GM21619 (cell line): ENCODE measurements at regions not wholly inside any gene's neighbourhood (a gene's known extent, or its start where the extent isn't known, plus 50 kb on each side); places are given as distances from the start of the nearest gene placed in this dataset.
"Not testable (repeated sequence)": the region's sequence is repeated elsewhere in the genome, so short reads cannot be mapped to it uniquely, and the experiment has no call there.

Experiments used
- ATAC-seq: cut with Tn5 transposase; IDR thresholded peaks from one replicate; pipeline ENCODE4 v1.9.1; 2021; ENCODE audit not compliant: unreplicated experiment

DNA sequence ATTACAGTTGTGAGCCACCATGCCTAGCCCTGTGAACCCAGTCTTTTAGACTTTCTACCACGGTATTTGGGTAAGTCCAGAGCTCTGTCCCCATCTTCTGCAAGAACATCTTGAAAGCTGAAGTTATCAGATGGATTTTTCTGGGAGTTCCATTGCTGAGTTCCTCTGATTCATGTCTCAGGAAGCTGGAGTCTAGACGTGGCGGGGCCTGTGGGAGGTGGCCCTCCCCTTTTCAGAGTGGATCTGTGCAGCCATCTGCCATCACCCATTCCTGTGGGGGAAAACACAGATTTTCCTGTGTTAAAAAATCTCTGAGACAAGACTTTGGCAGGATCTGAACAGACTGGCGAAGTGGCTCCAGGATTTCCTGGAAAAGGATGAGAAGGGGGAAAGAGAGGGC, 234.3 kb downstream of the NPIPA7 start:
- not testable (repeated sequence) for ATAC-seq

GRCh38 chr16:16614484-16614883, 235.5 kb downstream of the NPIPA7 start:
- ATAC-seq = not testable (repeated sequence)

DNA sequence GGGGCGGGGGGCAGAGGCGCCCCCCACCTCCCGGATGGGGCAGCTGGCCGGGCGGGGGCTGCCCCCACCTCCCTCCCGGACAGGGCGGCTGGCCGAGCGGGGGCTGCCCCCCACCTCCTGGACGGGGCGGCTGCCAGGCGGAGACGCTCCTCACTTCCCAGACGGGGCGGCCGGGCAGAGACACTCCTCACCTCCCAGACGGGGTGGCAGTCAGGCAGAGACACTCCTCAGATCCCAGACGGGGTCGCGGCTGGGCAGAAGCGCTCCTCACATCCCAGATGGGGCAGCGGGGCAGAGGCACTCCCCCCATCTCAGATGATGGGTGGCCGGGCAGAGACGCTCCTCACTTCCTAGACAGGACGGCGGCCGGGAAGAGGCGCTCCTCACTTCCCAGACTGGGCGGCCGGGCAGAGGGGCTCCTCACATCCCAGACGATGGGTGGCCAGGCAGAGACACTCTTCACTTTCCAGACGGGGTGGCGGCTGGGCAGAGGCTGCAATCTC, 240.1 kb downstream of the NPIPA7 start:
- ATAC-seq = not testable (repeated sequence)

DNA sequence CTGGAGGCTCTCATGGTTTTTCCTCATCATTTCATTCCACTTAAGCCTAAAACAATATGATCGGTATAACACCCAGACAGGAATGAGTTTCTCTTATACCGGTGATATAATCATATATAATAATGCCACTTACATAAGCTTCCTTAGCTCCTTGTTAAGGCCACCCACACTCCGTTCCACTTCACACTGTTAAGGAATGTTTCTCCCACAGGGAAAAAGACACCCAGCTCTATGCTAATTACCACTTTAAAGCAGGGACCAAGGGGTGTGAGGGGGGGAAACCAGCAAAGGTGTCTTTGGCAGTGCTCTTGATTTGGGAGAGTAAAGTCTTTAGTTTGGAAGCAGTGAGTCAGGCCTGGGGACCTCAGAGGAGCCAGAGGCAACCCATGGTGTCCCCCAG, 245.4 kb downstream of the NPIPA7 start:
- ATAC-seq = not testable (repeated sequence)

- not testable (repeated sequence) for ATAC-seq
These were observed 246.2 kb downstream of the NPIPA7 start for GRCh38 chr16:16625140-16625539.

DNA sequence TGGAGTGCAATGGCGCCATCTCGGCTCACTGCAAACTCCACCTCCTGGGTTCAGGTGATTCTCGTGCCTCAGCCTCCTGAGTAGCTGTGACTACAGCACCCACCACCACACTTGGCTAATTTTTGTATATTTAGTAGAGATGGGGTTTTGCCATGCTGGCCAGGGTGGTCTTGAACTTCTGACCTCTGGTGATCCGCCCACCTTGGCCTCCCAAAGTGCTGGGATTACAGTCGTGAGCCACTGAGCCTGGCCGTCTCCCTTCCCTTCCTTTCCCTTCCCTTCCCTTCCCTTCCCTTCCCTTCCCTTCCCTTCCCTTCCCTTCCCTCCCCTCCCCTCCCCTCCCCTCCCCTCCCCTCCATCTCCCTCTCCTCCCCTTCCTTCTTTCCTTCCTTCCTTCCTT, 248.9 kb downstream of the NPIPA7 start:
- not testable (repeated sequence) for ATAC-seq

DNA sequence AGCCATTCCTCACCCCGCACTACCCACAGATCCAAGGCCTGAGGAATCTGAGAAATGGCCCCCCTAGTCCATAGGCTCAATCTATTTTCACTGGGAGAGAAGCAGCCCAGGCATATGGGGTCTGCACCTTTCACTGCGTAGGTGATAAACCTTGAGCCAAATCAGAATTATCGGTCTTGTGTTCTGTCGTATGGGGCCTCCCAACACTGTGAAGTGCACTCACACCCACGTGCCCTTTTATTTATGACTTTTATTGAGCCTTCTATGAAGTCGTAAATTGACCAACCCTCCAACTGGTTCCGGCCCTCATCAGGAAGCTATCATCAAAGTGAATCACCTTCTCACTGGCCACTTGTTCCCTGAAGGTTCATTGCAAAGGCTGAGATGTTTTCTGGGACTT, 259.3 kb downstream of the NPIPA7 start:
- ATAC-seq = not testable (repeated sequence)

GRCh38 chr16:16638714-16639113, 259.8 kb downstream of the NPIPA7 start:
- ATAC-seq = not testable (repeated sequence)

DNA sequence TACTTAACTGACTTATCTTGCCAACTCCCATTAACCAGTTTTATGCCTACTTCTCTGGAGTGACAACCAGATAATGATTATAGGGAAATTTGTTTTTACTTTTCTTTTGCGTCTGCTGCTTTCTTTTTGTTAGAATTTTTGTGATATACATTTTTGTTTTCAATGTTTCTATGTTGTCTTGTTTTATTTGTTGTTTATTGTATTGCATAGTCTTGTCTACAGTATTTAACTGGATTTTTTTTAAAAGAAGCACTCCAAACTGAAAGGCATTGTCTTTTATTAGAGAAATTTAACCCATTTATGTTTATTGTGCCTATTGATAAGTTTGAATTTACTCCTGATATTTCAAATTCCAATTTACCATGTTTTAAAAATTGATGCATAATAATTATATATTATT, 264.9 kb downstream of the NPIPA7 start:
- not testable (repeated sequence) for ATAC-seq

DNA sequence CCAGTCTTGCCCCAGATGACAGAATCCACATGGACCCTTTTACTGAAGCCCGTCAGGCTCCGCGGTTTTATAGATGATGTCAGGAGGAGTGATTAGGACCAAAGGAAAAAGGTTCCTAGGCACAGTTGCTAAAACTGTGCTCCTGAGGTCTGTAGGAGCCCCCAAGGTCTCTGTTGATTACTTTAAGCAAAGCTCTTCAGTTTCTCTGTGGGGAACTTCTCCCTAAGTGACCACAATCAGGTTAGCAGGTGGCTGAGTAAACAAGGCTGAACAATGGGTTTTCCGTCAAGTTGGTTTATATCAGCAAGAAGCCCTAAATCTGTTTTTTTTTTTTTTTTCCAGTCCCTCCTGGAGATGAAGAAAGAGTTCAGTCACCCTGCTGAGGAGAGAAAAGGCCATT, 269.1 kb downstream of the NPIPA7 start:
- ATAC-seq = not testable (repeated sequence)

DNA sequence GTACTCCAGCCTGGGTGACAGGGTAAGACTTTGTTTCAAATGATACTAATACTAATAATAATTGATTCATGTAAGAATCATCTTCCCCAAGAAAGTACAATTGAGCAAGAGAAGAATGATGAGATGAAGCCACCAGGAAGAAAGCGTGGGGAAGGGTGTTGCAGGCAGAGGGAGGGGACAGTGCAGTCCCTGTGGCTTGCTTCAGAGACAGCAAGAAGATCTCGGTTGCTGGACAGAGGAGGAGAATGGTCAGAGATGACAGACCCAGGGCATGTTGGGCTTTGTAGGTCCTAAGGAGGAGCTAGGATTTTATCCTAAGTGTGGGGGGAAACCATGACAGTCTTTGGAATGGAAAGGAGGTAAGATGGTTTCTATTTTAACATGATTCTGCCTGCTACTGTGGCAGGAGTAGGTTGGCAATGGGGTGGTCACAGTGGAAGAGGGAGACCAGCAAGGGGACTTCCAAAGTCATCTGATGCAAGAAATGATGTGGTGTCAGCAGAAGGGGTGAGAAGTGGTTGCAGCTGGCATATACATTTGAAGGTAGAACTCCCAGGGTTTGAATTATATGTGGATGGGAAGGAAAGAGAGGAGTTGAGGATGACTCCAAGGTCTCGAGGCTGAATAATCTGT, 293.4 kb downstream of the NPIPA7 start:
- not testable (repeated sequence) for ATAC-seq

GRCh38 chr16:16674820-16675219, 295.9 kb downstream of the NPIPA7 start:
- ATAC-seq = not testable (repeated sequence)

DNA sequence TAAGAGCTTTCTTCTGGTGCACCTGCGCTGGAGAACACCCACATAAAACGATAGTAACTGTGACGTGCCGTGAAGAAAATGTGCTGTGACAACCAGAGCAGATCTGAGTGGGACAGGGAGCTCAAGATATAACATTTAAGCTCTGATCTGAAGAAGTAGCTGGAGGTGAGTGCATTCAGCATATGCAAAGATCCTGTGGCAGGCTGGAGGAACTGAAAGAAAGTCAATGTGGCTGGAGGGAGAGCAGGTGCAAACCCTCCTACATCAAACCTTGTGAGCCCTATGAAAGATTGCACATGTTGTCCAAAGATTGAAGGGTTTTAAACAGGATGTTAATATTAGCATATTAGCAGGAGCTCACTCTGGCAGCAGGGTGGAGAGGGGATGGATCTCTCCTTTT, 342.9 kb downstream of the NPIPA7 start:
- ATAC-seq = not testable (repeated sequence)

DNA sequence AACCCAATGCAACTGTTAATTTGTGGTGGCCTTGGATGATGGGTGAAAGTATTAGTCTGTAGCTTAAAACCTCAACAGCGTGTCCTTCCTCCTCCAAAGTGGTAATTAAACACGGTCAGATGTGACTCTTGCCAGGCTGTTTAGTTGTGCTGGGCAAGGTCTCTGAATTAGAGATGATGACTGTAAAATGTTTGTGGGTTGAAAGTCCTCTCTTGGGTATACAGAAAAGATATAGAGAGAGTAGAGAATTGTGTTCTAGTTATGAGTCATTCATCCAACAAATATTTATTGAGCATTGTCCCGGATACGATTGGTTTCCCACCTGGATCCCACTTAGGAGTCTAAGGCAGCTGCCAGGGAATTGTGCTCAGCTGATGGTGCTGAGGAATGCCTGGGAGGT, 343.7 kb downstream of the NPIPA7 start:
- not testable (repeated sequence) for ATAC-seq

DNA sequence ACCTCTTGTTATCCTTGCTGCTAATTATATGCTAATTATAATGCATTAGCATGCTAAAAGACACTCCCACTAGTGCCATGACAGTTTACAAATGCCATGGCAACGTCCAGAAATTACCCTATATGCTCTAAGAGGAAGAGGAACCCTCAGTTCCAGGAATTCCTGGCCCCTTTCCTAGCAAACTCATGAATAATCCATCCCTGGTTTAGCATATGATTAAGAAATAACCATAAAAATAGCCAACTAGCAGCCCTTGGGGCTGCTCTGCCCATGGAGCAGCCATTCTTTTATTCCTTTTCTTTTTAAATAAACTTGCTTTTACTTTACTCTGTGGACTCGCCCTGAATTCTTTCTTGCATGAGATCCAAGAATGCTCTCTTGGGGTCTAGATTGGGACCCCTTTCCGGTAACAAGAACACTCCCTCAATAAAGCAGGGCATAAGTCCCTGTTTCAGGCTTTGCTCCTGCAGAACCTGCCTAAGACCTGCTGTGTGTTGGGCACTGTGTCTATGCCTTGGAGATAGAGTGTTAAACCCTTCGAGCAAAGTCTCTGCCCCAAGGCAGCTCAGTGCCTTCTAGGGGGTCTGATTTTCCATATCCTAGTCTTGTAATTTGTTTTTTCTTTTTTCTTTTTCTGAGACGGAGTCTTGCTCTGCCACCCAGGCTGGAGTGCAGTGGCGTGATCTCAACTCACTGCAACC, 345.0 kb downstream of the NPIPA7 start:
- ATAC-seq = not testable (repeated sequence)

DNA sequence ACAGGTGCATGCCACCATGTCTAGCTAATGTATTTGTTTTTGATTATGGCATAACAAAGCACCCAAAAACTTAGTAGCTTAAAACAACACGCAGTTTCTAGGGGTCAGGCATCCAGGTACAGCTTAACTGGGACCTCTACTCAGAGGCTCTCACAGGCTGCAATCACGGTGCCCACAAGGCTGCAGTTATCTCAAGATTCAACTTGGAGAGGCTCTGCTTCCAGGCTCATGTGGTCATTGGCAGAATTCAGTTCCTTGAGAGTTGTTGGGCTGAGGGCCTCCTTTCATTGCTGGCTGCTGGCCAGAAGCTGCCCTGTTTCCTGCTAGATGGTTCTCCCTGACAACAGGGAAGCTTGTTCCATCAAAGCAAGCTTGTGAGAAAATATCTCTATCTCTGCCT, 348.1 kb downstream of the NPIPA7 start:
- not testable (repeated sequence) for ATAC-seq

- ATAC-seq = not testable (repeated sequence)
These were observed 363.6 kb downstream of the NPIPA7 start for GRCh38 chr16:16742573-16742972.

- ATAC-seq = not testable (repeated sequence)
These were observed 376.2 kb downstream of the NPIPA7 start for GRCh38 chr16:16754992-16755667.

- no peak for ATAC-seq
These were observed 384.5 kb downstream of the NPIPA7 start for GRCh38 chr16:16763449-16763848.

GRCh38 chr16:16770717-16771116, 391.8 kb downstream of the NPIPA7 start:
- not testable (repeated sequence) for ATAC-seq

DNA sequence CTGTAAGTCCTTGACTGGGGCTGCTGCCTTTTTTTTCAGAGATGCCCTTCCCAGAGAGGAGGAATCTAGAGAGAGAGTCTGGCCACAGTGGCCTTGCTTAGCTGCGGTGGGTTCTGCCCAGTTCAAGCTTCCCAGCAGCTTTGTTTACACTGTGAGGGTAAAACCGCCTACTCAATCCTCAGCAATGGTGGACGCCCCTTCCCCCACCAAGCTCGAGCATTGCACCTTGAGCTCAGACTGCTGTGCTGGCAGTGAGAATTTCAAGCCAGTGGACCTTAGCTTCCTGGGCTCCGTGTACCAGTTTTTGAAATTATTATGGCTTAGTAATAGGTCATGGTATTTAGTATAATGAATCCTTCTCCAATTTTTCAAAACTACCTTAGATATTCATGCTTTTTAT, 395.4 kb downstream of the NPIPA7 start:
- ATAC-seq = no peak

- no peak for ATAC-seq
These were observed 399.4 kb downstream of the NPIPA7 start for GRCh38 chr16:16778332-16778731.
